C4-2B (cell line): ENCODE measurements at regions not wholly inside any gene's neighbourhood (a gene's known extent, or its start where the extent isn't known, plus 50 kb on each side); places are given as distances from the start of the nearest gene placed in this dataset.

ENCODE experiments used
- ZFX ChIP-seq: fragments of 450-650 bp; IDR thresholded peaks from 2 replicates; pipeline ENCODE4 v1.6.1; 2017
- TF ChIP-seq, protein P1 (sequence below): fragments of 450-650 bp; conservative IDR thresholded peaks from 2 replicates; pipeline ENCODE4 v1.5.1; 2017; ENCODE audit warnings: mild to moderate bottlenecking

DNA sequence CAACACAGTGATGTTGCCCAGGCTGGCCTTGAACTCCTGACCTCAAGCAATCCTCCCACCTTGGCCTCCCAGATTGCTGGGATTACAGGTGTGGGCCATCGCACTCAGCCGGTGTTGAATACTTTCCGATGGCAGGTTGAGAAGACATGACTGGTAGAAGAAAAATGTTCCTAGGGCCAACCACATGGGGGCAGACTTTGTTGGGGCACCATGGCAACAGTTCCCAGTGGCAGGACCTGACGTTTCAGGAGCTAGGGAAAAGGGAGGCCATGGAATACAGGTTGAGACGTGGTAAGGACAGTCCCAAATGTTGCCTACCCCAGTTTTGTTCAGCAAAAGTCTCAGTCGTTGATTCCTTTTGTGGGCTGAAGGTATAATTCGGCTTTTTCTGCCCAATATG is 134.6 kb downstream of the ASMT start:
- TF ChIP-seq, protein P1, sequence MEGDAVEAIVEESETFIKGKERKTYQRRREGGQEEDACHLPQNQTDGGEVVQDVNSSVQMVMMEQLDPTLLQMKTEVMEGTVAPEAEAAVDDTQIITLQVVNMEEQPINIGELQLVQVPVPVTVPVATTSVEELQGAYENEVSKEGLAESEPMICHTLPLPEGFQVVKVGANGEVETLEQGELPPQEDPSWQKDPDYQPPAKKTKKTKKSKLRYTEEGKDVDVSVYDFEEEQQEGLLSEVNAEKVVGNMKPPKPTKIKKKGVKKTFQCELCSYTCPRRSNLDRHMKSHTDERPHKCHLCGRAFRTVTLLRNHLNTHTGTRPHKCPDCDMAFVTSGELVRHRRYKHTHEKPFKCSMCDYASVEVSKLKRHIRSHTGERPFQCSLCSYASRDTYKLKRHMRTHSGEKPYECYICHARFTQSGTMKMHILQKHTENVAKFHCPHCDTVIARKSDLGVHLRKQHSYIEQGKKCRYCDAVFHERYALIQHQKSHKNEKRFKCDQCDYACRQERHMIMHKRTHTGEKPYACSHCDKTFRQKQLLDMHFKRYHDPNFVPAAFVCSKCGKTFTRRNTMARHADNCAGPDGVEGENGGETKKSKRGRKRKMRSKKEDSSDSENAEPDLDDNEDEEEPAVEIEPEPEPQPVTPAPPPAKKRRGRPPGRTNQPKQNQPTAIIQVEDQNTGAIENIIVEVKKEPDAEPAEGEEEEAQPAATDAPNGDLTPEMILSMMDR, result no peak
- TF ChIP-seq ZFX, result no peak
